CD4-positive, alpha-beta T cell treated with Interleukin-1 beta for 1 hour (primary cell): ENCODE measurements at regions not wholly inside any gene's neighbourhood (a gene's known extent, or its start where the extent isn't known, plus 50 kb on each side); places are given as distances from the start of the nearest gene placed in this dataset.

Experiments used
- DNase-seq, 2 donors: peaks; one replicate each; pipeline ENCODE4 v3.0.0-alpha.2; 2020 to 2022

DNA sequence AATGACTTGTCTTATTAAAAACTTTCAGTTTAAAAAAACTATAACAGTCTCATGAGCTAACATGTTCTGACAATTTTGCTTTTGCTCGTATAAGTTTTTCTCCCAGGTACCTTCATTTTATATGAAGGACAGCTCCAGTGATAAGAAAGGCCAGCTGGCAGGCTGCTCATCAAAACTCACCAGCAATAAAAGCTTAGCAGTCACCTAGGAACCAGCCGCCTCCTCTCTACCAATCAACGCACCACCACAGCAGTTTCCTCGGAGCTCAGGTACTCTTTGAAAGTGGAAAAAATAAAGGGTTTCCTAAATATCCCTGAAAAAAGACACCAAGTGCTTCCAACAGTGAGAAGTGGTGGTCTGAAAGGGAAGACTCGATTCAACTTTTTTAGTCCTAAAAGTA lies 100.9 kb upstream of the CCDC150 start:
- DNase-seq, result no peak

DNA sequence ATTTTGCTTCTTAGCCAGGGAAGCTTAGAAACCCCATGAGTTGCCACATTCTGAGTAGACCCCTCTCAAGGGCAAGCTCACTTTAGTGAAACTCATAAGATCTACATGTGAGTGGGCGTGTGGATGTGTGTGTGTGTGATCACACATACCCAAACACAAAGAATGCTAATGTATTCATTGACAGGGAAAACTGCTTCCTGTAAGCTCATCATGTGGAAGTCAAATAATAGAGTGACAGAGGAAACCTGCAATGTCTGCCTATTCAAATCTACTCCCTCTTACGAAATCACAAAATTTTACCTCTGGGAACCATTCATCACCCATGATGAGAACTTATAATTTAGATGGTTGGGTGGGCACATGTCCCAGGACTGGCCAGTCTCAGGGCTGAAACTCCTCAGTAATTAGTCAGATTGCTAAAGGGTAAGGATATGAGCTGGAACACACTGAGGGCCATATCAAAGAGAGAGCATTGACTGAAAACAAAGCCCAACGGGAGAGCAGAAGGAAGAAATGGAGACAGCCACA lies 94.5 kb upstream of the CCDC150 start:
- DNase-seq, result no peak

DNA sequence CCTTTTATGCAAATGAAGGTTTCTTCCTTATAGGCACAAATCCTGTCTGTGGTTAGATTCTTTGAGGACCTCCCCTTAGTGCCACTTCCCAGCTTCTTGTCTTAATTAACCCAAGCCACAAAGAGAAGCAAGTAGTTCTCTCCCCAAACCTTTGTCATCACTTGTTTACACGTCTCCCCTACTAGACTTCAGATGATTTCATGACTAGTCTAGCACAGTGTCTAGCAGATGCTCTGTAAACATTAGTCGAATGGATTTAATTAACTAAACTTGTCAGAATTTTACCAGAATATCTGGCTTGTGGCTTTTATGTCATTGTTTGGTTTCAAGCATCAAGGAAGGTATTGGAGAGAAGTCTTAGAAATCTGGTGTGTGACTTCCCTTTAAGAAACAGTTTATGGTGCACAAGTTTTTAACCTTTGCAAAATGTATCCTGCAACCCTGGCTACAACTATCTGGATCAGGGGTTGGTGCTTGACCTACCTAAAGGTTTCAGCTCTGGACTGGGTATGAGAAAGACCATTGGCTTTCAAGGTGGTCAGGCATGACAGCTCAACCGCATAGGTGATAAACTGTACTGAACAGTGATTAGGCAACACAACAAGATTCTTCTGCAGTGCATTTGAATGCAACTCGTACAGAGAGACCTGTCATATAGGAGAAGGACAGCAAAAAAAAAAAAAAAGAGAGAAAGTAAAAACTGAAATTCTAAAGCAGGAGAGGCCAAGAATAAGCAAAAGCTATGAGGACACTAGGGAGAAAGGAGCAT lies 93.2 kb upstream of the CCDC150 start:
- DNase-seq, result no peak

DNA sequence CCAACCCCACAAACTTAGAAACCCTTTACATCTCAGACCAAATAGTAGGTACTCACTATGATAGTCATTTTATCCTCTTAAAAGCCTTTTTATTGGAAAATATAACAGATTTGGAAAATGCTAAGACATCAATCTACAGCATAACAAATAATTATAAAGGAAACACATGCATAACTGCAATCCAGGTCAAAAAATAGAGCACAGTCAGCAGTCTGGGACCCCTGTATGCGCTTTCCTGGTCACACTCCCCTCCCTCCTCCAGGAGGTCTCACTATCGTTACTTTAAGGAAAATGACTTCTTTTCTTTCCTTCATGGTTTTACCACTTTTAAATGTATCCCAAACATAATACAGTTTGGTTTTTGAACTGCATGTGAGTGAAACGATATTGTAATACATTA lies 90.5 kb upstream of the CCDC150 start:
- DNase-seq, result no peak

GRCh38 chr2:196551014-196551413 lies 88.5 kb upstream of the CCDC150 start:
- no peak for DNase-seq

DNA sequence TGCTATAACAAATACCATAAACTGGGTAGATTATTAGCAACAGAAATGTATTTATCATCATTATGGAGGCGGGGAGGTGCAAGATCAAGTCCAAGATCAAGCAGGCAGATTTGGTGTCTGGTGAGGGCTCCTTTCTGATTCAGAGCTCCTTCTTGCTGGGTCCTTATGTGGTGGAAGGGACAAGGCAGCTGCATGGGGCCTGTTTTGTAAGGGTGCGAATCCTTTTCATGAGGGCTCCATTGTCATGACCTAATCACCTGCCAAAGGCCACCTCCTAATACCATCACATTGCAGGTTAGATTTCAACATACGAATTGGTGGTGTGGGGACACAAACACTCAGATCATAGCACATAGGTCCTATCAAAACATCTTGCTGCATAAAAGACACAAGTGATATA lies 84.4 kb upstream of the CCDC150 start:
- no peak for DNase-seq

DNA sequence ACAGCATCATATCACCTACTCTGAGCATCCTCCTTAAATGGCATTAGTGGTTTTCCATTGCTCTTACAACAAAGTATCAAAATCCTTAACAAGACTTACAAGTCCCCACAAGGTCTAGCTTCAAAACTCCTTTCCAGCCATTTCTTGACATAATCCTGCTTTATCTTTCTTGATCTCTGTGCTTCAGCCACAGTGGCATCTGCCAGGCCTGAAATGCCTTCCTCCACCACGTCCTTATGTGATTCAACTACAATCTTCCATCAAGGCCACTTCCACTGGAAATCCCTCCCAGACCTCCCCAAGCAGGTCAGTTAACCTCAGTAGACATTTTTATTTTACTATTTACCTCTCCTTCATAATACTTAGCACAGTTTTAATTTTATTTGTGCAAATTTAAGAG lies 83.8 kb upstream of the CCDC150 start:
- no peak for DNase-seq

DNA sequence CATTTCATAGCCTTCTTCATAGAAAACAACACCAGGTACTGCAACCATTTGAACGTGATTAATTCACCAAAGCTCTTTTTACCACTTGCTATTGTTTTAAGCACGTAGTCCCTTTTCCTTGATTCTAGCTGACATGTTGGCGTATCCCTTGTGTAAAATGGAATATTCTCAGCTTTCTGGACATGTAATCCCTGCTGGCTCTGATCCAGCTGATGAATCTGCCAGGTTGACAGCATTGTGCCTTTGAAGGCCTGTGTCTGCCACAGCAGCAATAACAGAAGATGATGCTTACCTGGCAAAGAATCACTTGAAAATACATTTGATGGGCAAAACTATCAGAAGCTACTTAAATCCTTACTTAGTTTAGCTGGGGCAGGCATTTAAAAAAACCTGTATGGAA lies 81.0 kb upstream of the CCDC150 start:
- no peak for DNase-seq

DNA sequence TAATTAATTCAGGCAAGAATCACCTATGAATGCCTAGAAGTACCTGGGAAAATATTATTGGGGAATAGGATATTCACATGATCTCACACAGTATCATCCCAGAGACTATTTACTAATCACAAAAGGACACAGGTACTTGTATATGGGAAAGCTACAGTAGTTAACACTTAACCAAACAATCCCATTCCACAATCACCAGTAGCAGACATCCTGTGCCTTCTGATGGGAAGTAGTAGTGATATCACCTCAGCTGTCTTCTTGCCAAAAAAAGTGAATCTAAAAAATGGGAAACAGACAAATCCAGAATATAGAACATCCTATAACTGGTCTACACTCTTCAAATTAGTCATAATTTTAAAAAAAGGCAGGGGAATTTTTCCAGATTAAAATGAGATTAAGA lies 75.6 kb upstream of the CCDC150 start:
- DNase-seq, result no peak

- no peak for DNase-seq
These were observed 74.3 kb upstream of the CCDC150 start for GRCh38 chr2:196565106-196565765.

DNA sequence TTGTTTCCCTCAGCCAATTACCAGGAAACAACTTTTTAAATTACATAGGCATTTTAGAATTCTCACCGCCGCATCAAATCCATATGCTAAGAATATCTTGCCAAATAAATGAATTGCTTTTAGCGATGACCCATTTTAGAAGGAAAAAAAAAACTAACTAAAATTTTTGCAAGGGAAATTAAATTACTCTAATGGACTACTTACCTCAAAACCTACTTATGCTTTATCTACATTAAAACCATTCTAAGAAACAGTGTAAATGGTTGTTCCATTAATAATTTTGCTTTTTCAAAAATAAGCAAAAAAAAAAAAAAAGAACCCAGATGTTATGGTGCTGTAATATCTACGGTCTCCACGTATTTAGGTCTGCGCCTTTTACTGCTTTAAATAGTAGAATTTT lies 73.5 kb upstream of the CCDC150 start:
- no peak for DNase-seq

DNA sequence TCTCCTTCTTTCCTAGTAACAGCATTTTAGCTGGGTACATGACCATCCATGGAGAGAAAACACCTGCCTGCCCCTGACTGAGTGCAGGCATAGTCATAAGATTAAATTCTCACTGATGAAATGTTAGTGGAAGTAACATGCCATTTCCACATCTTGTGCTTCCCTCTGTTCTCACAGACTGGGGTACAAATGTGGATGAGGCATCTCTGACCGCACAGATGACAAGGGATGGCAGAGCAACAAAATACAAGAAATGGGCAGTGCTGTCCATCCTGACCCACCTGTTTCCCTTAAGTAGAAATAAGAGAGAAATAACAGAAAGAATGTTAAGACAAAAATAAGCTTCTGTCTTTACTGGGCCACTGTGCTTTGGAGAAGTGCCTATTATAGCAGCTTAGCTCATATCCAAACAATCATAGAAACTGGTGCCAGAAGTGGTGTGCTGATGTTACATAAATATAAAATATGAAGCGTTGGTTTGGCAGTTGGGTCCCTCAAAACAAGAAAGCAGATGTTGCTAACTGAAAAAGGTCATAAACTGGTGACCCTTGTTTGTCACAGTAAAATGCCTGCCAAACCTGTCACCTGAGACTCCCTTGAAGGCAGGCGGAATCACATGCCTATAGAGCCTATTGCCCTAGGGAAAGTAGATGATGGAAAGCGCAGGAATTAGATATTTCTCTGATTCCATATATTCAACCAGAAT lies 72.4 kb upstream of the CCDC150 start:
- DNase-seq, result no peak

- no peak for DNase-seq
These were observed 71.0 kb upstream of the CCDC150 start for GRCh38 chr2:196568506-196568905.

DNA sequence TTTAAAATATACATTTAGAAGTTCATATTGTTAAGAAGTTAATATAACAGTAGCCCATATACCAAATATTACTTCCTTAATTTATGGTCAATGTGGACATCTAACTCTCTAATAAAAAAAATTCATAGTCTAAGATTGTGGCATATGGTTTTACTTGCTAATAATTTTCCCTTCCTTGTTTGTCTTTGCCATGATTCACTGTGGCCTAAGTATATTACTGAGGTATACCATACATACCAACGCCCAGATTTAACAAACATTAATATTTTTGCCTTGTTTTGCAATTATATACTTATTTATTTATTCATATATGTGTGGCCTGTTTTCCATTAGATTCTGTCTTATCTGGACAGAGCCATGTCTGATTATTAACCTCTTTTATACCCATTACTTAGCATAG lies 54.6 kb upstream of the CCDC150 start:
- no peak for DNase-seq

DNA sequence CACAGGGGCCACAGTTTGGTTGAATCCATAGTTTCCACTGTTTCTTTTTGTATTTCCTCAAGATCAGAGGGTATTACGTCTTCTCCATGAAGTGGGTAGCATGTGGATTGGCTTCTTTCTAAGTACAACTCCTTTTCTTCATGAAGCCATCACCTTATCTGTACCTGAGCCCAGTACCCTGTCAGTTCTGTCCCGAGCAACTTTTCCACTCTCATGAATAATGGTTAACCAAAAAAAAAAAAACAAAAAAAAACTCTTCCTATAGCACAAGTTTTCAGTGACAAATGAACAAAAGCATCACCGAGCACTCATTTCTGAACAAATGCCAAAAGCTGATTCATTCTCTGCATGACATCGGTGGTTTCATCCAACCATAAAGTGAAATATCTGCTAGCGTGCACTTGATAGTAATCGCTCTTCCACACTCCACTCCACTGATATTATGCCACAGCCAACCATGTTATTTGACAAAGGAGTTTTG lies 53.0 kb upstream of the CCDC150 start:
- no peak for DNase-seq

DNA sequence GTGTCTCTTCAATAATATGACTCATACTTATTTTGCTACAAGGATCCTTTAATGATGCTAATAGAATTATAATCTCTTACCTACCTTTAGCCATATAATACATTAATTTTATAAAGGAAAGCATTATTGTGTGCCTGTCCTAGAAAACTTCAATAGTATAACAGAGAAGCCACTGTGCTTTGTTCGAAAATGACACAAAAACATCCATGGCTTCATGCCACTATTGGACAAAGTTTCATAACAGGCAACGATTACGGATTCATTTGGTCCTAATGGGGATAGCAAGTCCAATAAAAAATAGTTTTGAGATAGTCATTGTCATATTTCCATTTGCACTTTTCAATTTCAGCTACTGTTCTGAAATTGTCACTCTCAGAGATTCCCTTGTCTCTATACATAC lies 52.5 kb upstream of the CCDC150 start:
- no peak for DNase-seq

GRCh38 chr2:196587739-196588138 lies 51.8 kb upstream of the CCDC150 start:
- no peak for DNase-seq

- no peak for DNase-seq
These were observed 50.1 kb upstream of the CCDC150 start for GRCh38 chr2:196589419-196589818.
